AG09309 (cell line): ENCODE measurements at regions not wholly inside any gene's neighbourhood (a gene's known extent, or its start where the extent isn't known, plus 50 kb on each side); places are given as distances from the start of the nearest gene placed in this dataset.

Experiments used
- DNase-seq: peaks from one replicate; pipeline ENCODE4 v3.0.0-alpha.2; 2010; ENCODE audit warnings: low read depth
- H3K4me3 ChIP-seq: 2 replicates; pipeline ENCODE4 v1.5.1; 2011; ENCODE audit warnings: mild to moderate bottlenecking, low read depth, low read length, moderate library complexity; ENCODE audit not compliant: control insufficient read depth
- TF ChIP-seq, protein P1 (sequence below): IDR thresholded peaks from 2 replicates; pipeline ENCODE4 v1.5.1; 2011; ENCODE audit warnings: mild to moderate bottlenecking, low read depth, low read length, inconsistent platforms; ENCODE audit not compliant: insufficient read depth, control insufficient read depth; ENCODE audit errors: missing control alignments

DNA sequence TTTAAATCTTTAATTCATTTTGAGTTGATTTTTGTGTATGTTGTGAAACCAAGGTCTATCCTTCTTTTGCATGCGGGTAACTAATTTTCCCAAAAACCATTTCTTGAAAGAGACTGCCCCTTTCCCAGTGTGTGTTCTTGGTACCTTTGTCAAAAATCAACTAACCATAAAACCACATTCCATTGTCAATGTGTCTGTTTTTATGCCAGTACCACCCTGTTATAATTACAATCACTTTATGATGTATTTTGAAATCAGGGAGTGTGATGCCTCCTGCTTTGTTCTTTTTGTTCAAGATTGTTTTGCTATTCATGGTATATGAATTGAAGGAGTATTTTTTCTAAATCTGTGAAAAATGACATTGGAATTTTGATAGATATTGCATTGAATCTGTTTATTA is 689.6 kb downstream of the TSN start:
- TF ChIP-seq, protein P1, sequence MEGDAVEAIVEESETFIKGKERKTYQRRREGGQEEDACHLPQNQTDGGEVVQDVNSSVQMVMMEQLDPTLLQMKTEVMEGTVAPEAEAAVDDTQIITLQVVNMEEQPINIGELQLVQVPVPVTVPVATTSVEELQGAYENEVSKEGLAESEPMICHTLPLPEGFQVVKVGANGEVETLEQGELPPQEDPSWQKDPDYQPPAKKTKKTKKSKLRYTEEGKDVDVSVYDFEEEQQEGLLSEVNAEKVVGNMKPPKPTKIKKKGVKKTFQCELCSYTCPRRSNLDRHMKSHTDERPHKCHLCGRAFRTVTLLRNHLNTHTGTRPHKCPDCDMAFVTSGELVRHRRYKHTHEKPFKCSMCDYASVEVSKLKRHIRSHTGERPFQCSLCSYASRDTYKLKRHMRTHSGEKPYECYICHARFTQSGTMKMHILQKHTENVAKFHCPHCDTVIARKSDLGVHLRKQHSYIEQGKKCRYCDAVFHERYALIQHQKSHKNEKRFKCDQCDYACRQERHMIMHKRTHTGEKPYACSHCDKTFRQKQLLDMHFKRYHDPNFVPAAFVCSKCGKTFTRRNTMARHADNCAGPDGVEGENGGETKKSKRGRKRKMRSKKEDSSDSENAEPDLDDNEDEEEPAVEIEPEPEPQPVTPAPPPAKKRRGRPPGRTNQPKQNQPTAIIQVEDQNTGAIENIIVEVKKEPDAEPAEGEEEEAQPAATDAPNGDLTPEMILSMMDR = no peak
- no peak overlapping the region for H3K4me3 ChIP-seq
- DNase-seq = no peak

DNA sequence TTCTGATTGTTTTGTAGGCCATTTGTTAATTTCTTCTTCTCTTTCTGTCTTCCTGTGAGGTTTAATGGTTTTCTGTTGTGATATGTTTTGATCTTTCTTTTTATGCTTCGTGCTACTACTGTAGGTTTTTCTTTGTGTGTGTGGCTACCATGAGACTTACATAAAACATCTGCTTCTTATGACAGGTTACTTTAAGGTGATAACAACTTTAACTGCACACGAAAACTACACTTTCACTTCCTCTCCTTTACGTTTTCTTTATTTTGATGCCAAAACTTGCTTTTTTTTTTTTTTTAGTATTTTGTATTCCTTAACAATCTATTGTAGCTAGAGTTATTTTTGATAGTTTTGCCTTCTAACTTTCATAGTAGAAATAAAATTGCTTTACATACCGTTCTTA is 691.3 kb downstream of the TSN start:
- no peak overlapping the region for H3K4me3 ChIP-seq
- DNase-seq = no peak
- TF ChIP-seq, protein P1 = no peak

DNA sequence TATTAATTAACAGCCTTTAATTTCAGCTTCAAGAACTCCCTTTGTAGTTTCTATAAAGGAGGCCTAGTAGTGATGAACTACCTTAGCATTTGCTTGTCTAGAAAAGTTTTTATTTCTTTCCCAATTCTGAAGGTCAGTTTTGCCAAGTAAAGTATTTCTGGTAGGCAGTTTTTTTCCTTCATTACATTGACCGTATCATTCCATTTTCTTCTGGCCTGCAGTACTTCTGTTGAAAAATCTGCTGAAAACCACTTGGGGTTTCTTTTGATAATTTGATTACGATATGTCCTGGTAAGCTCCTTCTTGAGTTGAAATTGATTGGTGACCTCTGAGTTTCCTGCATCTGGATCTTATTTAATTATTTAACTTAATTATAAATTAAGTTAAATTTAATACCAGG is 691.8 kb downstream of the TSN start:
- TF ChIP-seq, protein P1 = no peak
- DNase-seq = no peak
- H3K4me3 ChIP-seq = no peak overlapping the region

DNA sequence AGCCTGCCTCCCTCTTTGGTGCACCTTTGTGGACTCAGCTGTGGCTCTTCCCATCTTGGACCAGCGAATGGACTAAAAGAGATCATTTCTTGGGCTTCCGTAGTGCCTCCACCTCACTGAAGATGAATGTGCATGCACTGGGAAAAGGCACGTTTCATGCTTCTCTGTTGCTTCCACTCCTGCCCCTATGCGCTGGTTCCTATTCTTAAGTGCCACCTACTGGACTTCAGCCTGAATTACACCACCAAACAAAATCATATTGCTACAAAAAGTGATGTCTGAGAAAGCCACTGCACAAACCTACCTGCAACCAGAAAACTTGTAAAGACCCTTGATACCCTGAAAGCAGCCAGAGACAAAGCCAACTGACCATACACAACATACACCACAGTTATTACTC is 695.6 kb downstream of the TSN start:
- TF ChIP-seq, protein P1 = peak; percentile 46
- no peak for DNase-seq
- H3K4me3 ChIP-seq = no peak overlapping the region

DNA sequence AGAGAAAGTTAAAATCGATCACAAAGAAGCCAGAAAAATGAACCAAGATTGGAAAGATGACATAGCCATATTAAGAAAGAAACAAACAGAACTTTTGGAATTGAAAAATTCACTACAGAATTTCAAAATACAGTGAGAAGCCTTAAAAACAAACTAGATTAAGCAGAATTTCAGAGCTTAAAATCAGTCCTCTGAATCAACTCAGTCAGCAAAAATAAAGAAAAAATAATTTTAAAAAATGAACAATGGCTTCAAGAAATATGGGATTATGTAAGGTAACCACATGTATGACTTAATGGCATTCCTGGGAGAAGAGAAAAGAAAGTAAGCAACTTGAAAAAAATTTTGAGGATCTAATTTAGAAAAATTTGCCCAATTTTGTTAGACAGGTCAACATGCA is 696.2 kb downstream of the TSN start:
- no peak for DNase-seq
- no peak overlapping the region for H3K4me3 ChIP-seq
- TF ChIP-seq, protein P1 = no peak

DNA sequence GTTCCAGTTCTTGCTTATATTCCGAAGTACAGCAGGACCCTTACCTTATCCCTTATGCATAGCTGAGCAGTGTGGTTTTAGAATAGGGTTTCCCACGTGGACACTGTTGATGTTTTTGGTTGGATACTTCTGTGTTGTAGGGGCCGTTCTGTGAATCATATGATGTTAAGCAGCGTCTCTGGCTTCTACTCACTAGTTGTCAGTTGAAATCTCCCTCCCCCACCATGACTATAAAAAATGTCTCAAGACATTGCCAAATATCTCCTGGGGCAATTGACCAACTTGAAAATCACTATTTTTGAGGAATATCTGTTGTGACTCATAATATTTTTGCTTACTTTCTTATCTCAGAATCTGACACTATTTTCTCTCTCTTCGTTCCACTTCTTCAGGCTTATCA is 713.7 kb downstream of the TSN start:
- no peak for DNase-seq
- TF ChIP-seq, protein P1 = no peak
- no peak overlapping the region for H3K4me3 ChIP-seq

DNA sequence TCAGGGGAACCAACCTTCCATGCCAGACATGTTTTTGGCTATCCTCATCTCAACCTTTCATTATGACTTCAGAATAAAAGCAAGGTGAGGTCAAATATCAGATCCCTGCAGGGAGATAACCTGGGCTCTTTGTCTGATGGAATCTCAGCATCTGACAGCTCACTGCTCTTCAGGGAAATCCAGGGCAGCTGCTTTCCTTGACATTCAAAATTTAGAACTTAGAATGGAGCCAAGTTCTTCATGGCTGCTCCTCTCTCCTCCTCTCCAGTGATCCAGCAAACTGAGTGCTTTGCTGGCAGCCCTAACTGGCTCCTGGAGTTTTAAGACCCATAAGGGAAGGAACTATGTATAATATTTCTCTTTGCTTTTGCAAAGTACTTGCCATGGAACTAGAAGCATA is 716.3 kb downstream of the TSN start:
- no peak overlapping the region for H3K4me3 ChIP-seq
- TF ChIP-seq, protein P1 = no peak
- no peak for DNase-seq
